Ovary (tissue), 7 donors: ENCODE measurements at regions not wholly inside any gene's neighbourhood (a gene's known extent, or its start where the extent isn't known, plus 50 kb on each side); places are given as distances from the start of the nearest gene placed in this dataset.
"Not testable (repeated sequence)": the region's sequence is repeated elsewhere in the genome, so short reads cannot be mapped to it uniquely, and the experiment has no call there.

Experiments
- DNase-seq, 5 donors: peaks; one replicate each; pipeline ENCODE4 v3.0.0-alpha.2; 2019 to 2020
- H3K27ac ChIP-seq, 2 donors: fragments of 200-600 bp; one replicate each; pipeline versions ENCODE4 v1.5.1 to v1.8.0; 2019 to 2022
- H3K27me3 ChIP-seq: fragments of 200-600 bp; one replicate; pipeline ENCODE4 v1.8.0; 2022
- H3K36me3 ChIP-seq: fragments of 200-600 bp; sonication (generic); one replicate; pipeline ENCODE4 v1.5.1; 2019
- H3K4me1 ChIP-seq: one replicate; pipeline ENCODE4 v1.8.1; 2013; ENCODE audit warnings: mild to moderate bottlenecking, moderate library complexity; ENCODE audit not compliant: insufficient read depth
- H3K4me3 ChIP-seq: fragments of 200-600 bp; sonication (generic); one replicate; pipeline ENCODE4 v1.5.1; 2017
- H3K9me3 ChIP-seq, 2 donors: fragments of 200-600 bp in 1 of 2; sonication (generic) in 1 of 2; one replicate each; pipeline versions ENCODE4 v1.5.1 to v1.8.1; 2013 to 2019; ENCODE audit warnings: mild to moderate bottlenecking in 1 of 2, moderate library complexity in 1 of 2
- CTCF ChIP-seq, 3 donors: fragments of 450-650 bp in 2 of 3; fragments of 200-600 bp in 1 of 3; IDR thresholded peaks; one replicate each; pipeline versions ENCODE4 v1.5.1 to v1.8.0; 2016 to 2022; ENCODE audit warnings: antibody characterized with exemption in 3 of 3, mild to moderate bottlenecking in 1 of 3
- EP300 ChIP-seq: sonication (generic); formaldehyde crosslinking; IDR thresholded peaks from one replicate; pipeline ENCODE4 v1.6.1; 2017; ENCODE audit warnings: antibody characterized with exemption
- POLR2A ChIP-seq: fragments of 450-650 bp; IDR thresholded peaks from one replicate; pipeline ENCODE4 v1.6.1; 2017; ENCODE audit warnings: antibody characterized with exemption, mild to moderate bottlenecking, moderate library complexity
- WGBS, 3 donors: extraction: QIAGEN DNeasy Blood & Tissue Kit in 1 of 3; methylation state at CpG; one replicate each; pipeline versions ENCODE4 v1.1.5 to v1.1.7; 2013 to 2017; 5-methylcytosine and 5-hydroxymethylcytosine counted together
- intact Hi-C, 4 donors: fragments of 100-400 bp; cut with DNase I; formaldehyde crosslinking; loops; one replicate each; pipeline versions ENCODE4 v1.11.0 to v1.15.1; 2022 to 2023
- donor health status: DM: no; HTN: no; CAD: no; lungs with moderate emphysema.
- donor health status: DM: no; HTN: no; CAD: no.
- donor health status: Bipolar disorder and iron deficiency.
- donor health status: DM: no; HTN: no; CAD: no.
- donor health status: DM: yes; HTN: yes; CAD: no.

- intact Hi-C loops: no loop called here
- no peak for TF ChIP-seq EP300
- no peak for TF ChIP-seq POLR2A
- no peak for TF ChIP-seq CTCF (IDR thresholded peaks at IDR 0.05)
- Histone ChIP-seq H3K27me3 (no peaks in the 10 kb centered on the region), H3K9me3 (no peaks in the 10 kb centered on the region), H3K27ac (no peak overlapping the region), H3K4me1 (no peaks in the 10 kb centered on the region), H3K36me3 (no peaks in the 10 kb centered on the region), H3K4me3 (no peak overlapping the region)
- DNase-seq: no peak
- WGBS, 3 donors: 20 to 30% (median 27%) methylated on average over 3 of the region's 3 CpGs
Measured at GRCh38 chr7:91503934-91504555, 239.8 kb downstream of the FZD1 start.

GRCh38 chr7:91504919-91505318 is 240.7 kb downstream of the FZD1 start:
- 76 to 88% (median 82%) methylated on average over 2 of the region's 2 CpGs for WGBS, 3 donors
- no peaks in the 10 kb centered on the region for H3K36me3 ChIP-seq
- intact Hi-C loops: no loop called here

GRCh38 chr7:91506966-91507365 is 242.7 kb downstream of the FZD1 start:
- H3K4me3 ChIP-seq, H3K27me3 ChIP-seq, H3K36me3 ChIP-seq, intact Hi-C loops, H3K9me3 ChIP-seq, H3K27ac ChIP-seq, DNase-seq, H3K4me1 ChIP-seq: not testable (repeated sequence)
- WGBS, 3 donors: 73 to 94% (median 75%) methylated on average over 10 of the region's 10 CpGs

More at GRCh38 chr7:91504919-91505318, 240.7 kb downstream of the FZD1 start:
- DNase-seq: no peak
- Histone ChIP-seq H3K9me3 (no peaks in the 10 kb centered on the region), H3K27ac (no peak overlapping the region), H3K4me1 (no peaks in the 10 kb centered on the region), H3K4me3 (no peak overlapping the region), H3K27me3 (no peaks in the 10 kb centered on the region)
- TF ChIP-seq CTCF (IDR thresholded peaks at IDR 0.05) (no peak), EP300 (no peak), POLR2A (no peak)

GRCh38 chr7:91511861-91512260 is 247.6 kb downstream of the FZD1 start:
- H3K4me3 ChIP-seq: not testable (repeated sequence)
- whole genome bisulfite sequencing, 3 donors: 89 to 96% (median 95%) methylated on average over 1 of the region's 1 CpG

GRCh38 chr7:91512958-91513357 is 248.7 kb downstream of the FZD1 start:
- H3K36me3 ChIP-seq: no peaks in the 10 kb centered on the region
- no peaks in the 10 kb centered on the region for H3K27me3 ChIP-seq
- H3K4me3 ChIP-seq: no peak overlapping the region
- 79 to 84% (median 82%) methylated on average over 3 of the region's 3 CpGs for WGBS, 3 donors
- H3K27ac ChIP-seq: no peak overlapping the region
- TF ChIP-seq POLR2A (no peak), CTCF (IDR thresholded peaks at IDR 0.05) (no peak), EP300 (no peak)
- no peak for DNase-seq
- no peaks in the 10 kb centered on the region for H3K4me1 ChIP-seq
- H3K9me3 ChIP-seq: no peaks in the 10 kb centered on the region
- intact Hi-C loops: no loop called here

More at GRCh38 chr7:91511861-91512260, 247.6 kb downstream of the FZD1 start:
- H3K27me3 ChIP-seq, intact Hi-C loops, H3K36me3 ChIP-seq, H3K9me3 ChIP-seq, DNase-seq, H3K4me1 ChIP-seq, H3K27ac ChIP-seq: not testable (repeated sequence)
